ENCODE measurements at regions not wholly inside any gene's neighbourhood (a gene's known extent, or its start where the extent isn't known, plus 50 kb on each side); places are given as distances from the start of the nearest gene placed in this dataset.
"Not testable (repeated sequence)": the region's sequence is repeated elsewhere in the genome, so short reads cannot be mapped to it uniquely, and the experiment has no call there.

DNA sequence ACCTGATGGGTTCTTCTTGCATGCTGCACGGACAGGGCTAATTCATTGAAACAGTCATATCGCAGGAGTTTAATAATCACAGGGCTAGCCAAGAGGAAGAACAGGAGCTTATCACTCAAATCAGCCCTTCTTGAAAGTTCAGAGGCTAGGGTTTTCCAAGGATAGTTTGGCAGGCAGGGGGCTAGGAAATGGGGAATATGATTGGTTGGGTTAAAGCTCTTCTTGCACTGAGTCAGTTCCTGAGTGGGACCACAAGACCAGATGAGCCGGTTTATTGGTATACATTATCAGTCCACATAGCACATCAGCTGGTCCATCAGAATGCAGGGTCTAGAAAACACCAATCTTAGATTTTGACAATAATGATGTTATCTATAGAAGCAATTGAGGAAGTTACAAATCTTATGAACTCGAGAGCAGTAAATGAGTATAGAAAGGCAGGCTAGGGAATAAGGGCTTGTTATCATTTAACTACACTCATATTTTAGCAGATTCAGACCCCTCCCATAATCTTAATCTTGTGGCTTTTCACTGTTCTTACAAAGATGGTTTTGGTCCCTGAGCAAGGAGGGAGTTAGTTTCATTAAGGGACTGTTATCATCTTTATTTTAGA is 58.1 kb upstream of the SLC25A36 start:
- DNase-seq = no peak

- not testable (repeated sequence) for DNase-seq
Measured at GRCh38 chr3:140885697-140886096, 55.9 kb upstream of the SLC25A36 start.
